Choroid plexus epithelial cell (primary cell): ENCODE measurements at regions not wholly inside any gene's neighbourhood (a gene's known extent, or its start where the extent isn't known, plus 50 kb on each side); places are given as distances from the start of the nearest gene placed in this dataset.

ENCODE experiments used
- DNase-seq: peaks from one replicate; pipeline ENCODE4 v3.0.0-alpha.2; 2010; ENCODE audit warnings: low read depth
- H3K4me3 ChIP-seq: 2 replicates; pipeline ENCODE4 v1.5.1; 2011; ENCODE audit warnings: low read depth, mild to moderate bottlenecking, control low read depth, low read length, moderate library complexity
- CTCF ChIP-seq: conservative IDR thresholded peaks from 2 replicates; pipeline ENCODE4 v1.5.1; 2011; ENCODE audit warnings: low read depth, mild to moderate bottlenecking, control low read depth, inconsistent platforms, low read length, moderate library complexity

- DNase-seq: no peak
- TF ChIP-seq CTCF: no peak
- H3K4me3 ChIP-seq: no peak overlapping the region
These were observed 514.2 kb upstream of the BCHE start for GRCh38 chr3:166351461-166351860.

- DNase-seq: no peak
- no peak overlapping the region for H3K4me3 ChIP-seq
- no peak for TF ChIP-seq CTCF
These were observed 503.5 kb upstream of the BCHE start for GRCh38 chr3:166340604-166341266.

DNA sequence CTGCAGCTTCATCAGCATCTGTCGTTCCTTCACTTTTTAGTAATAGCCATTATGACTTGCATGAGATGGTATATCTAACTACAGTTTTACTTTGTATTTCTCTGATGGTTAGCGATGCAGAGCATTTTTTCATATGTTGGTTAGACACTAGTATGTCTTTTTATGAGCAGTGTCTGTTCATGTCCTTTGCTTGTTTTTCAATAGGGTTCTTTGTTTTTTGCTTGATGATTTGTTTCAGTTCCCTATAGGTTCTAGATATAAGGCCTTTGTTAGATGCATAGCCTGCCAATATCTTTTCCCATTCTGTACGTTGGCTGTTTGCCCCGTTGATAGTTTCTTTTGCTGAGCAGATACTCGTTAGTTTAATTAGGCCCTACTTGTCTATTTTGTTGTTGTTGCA lies 487.2 kb upstream of the BCHE start:
- TF ChIP-seq CTCF: no peak

GRCh38 chr3:166322391-166322790 lies 485.2 kb upstream of the BCHE start:
- no peak for TF ChIP-seq CTCF
- DNase-seq: no peak
- no peak overlapping the region for H3K4me3 ChIP-seq

More for the DNA sequence above, 487.2 kb upstream of the BCHE start:
- no peak overlapping the region for H3K4me3 ChIP-seq
- no peak for DNase-seq

- TF ChIP-seq CTCF: no peak
- DNase-seq: no peak
- H3K4me3 ChIP-seq: no peak overlapping the region
These were observed 470.6 kb upstream of the BCHE start for GRCh38 chr3:166307756-166308350.

DNA sequence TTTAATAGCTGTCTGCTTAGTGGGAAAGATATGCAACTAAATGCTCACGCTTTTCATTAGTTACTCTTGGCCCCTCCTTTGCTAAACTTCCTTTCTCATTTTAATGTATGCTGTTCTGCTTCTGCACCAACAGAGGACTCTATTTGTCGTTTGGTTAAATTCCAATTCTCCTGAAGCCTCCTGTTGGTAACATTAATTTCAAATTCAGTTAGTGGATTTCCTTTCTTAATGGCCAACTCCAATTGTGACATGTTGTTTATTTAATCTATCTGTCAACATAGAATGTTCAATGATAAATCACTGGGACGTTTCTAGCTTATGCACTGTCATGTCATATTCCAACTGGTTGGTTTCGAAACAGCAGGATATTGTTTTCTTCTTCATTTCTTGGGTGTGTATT lies 467.4 kb upstream of the BCHE start:
- no peak overlapping the region for H3K4me3 ChIP-seq
- TF ChIP-seq CTCF: no peak
- no peak for DNase-seq

DNA sequence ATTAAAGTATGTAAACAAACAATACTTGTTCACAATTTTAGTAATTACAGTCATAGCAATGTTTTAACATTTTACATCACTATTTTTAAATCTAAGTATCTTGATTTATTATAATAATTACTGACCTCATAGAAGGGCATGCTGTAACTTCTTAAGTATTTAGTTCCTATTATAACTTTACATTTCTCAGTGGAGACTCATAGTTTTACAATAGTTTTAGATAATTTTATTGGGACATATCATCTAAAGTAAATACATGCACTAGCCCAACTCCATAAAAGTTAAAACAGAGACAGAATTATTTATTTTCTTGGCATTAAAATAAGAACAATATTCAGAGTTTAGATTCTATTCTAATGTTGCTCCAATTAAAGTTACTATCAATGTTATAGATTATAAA lies 466.5 kb upstream of the BCHE start:
- TF ChIP-seq CTCF: no peak
- DNase-seq: no peak
- H3K4me3 ChIP-seq: no peak overlapping the region
